Ascending aorta (tissue), 2 donors: ENCODE measurements at regions not wholly inside any gene's neighbourhood (a gene's known extent, or its start where the extent isn't known, plus 50 kb on each side); places are given as distances from the start of the nearest gene placed in this dataset.

ENCODE experiments used
- DNase-seq, 2 donors: peaks; one replicate each; pipeline ENCODE4 v3.0.0-alpha.2; 2019; ENCODE audit warnings: low spot score in 2 of 2
- H3K27ac ChIP-seq, 2 donors: fragments of 200-600 bp; sonication (generic); one replicate each; pipeline ENCODE4 v1.5.1; 2016 to 2017; ENCODE audit warnings: mild to moderate bottlenecking in 1 of 2
- H3K27me3 ChIP-seq: fragments of 200-600 bp; sonication (generic); one replicate; pipeline ENCODE4 v1.5.1; 2017
- H3K36me3 ChIP-seq, 2 donors: fragments of 200-600 bp; sonication (generic); one replicate each; pipeline ENCODE4 v1.5.1; 2016
- H3K4me1 ChIP-seq, 2 donors: fragments of 200-600 bp; sonication (generic); one replicate each; pipeline ENCODE4 v1.5.1; 2016 to 2017; ENCODE audit warnings: mild to moderate bottlenecking in 1 of 2
- H3K4me3 ChIP-seq, 2 donors: fragments of 200-600 bp; sonication (generic); one replicate each; pipeline ENCODE4 v1.5.1; 2016 to 2017; ENCODE audit warnings: mild to moderate bottlenecking in 1 of 2
- H3K9me3 ChIP-seq, 2 donors: fragments of 200-600 bp; sonication (generic); one replicate each; pipeline ENCODE4 v1.5.1; 2016
- intact Hi-C: fragments of 100-400 bp; cut with DNase I; formaldehyde crosslinking; loops from one replicate; pipeline ENCODE4 v1.15.1; 2023
- TF ChIP-seq, protein P1 (sequence below), 3 experiments: fragments of 200-600 bp in 2 of 3; fragments of 450-650 bp in 1 of 3; sonication (generic) in 2 of 3; IDR thresholded peaks; one replicate each; pipeline ENCODE4 v1.5.1; 2016 to 2019; ENCODE audit warnings: antibody characterized with exemption in 3 of 3, mild to moderate bottlenecking in 1 of 3, moderate library complexity in 1 of 3

DNA sequence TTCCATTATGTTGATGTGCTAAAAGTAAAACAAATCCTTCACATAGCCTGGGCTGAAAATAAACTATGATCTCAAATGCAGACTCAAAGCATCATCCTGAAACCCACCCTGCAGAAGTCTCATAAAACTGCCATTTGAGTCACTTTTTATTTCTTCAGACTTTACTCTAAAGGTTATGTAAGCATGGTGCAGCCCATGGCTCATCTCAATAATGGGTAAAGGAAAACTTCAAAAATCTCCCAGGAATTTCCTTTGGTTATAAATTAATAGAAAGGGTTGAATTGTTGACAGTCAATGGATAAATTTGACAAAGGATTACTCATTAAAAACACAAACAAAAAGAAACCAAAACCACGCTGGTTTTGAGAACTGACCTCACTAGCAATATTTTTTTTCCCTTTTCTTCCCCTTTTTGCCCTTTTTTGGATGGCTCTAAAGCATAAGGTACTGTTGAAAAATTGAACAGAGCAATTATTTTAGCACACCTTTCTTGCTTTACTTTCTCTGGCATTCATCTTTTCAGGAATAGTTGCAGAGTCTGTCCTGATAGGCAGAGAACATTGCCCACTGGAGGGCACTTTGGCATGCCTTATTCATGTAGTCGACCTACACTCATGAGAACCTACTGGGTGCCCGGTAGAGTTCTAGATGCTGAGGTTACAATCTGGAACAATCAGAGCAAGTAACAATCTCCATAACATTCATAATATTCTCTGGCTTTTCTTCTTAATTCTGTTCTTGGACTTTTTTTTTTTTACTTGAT, 191.4 kb downstream of the TMEM167A start:
- Histone ChIP-seq H3K27me3 (no peaks in the 10 kb centered on the region), H3K4me3 (no peak overlapping the region), H3K27ac (no peak overlapping the region), H3K36me3 (no peaks in the 10 kb centered on the region), H3K4me1 (no peaks in the 10 kb centered on the region), H3K9me3 (no peaks in the 10 kb centered on the region)
- intact Hi-C loops, result no loop called here
- TF ChIP-seq, protein P1, sequence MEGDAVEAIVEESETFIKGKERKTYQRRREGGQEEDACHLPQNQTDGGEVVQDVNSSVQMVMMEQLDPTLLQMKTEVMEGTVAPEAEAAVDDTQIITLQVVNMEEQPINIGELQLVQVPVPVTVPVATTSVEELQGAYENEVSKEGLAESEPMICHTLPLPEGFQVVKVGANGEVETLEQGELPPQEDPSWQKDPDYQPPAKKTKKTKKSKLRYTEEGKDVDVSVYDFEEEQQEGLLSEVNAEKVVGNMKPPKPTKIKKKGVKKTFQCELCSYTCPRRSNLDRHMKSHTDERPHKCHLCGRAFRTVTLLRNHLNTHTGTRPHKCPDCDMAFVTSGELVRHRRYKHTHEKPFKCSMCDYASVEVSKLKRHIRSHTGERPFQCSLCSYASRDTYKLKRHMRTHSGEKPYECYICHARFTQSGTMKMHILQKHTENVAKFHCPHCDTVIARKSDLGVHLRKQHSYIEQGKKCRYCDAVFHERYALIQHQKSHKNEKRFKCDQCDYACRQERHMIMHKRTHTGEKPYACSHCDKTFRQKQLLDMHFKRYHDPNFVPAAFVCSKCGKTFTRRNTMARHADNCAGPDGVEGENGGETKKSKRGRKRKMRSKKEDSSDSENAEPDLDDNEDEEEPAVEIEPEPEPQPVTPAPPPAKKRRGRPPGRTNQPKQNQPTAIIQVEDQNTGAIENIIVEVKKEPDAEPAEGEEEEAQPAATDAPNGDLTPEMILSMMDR (IDR thresholded peaks at IDR 0.05), result no peak
- no peak for DNase-seq

DNA sequence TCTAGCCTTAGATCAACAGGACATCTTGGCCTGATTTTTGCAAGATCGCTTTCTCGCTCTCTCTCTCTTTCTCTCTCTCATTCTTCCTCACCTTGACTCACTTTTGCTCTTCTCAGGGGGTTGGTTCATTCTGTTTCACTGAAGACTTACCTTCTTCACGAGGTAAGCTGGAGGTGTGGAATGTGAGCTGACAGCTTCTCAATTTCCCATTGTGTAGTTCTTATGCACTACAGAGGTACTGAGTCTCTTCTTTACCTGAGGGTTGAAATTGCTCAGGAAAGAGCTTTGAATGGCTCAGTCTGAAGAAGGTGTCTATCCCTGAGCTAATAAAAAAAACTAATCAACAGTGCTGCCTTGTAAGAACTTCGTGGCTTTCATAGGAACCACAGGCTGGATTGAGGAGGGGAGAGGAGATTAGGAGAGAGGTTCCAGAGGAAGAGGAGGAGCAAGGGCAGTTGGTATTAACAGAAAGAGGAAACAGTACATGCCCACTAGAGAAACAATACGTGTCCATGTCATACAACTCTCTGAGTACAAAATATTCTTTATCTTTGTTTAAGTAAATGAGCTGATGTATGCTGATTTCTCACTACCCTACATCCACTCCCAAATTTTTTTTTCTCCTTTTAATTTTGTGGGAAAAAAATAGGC, 192.2 kb downstream of the TMEM167A start:
- TF ChIP-seq, protein P1 (IDR thresholded peaks at IDR 0.05), result no peak
- peaks cover 3 to 8% of the 10 kb centered on the region in 2 donors for H3K9me3 ChIP-seq
- H3K36me3 ChIP-seq, result no peaks in the 10 kb centered on the region
- no peaks in the 10 kb centered on the region for H3K27me3 ChIP-seq
- no peak for DNase-seq
- no peak overlapping the region for H3K4me3 ChIP-seq
- no peak overlapping the region for H3K27ac ChIP-seq
- no peaks in the 10 kb centered on the region for H3K4me1 ChIP-seq
- intact Hi-C loops, result no loop called here

DNA sequence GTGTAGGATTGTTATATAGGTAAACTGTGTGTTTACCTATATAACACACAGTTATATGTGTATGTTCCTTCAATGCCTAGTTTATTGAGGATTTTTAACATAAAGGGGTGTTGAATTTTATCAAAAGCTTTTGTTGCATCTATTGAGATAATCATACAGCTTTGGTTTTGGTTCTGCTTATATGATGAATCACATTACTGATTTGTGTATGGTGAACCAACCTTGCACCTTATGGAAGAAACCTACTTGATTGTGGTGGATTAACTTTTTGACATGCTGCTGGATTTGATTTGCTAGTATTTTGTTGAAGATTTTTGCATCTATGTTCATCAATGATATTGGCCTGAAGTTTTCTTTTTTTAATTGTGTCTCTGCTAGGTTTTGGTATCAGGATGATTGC, 194.9 kb downstream of the TMEM167A start:
- TF ChIP-seq, protein P1 (IDR thresholded peaks at IDR 0.05), result no peak
- H3K9me3 ChIP-seq, result peaks cover 5 to 30% of the 10 kb centered on the region in 2 donors
- H3K4me3 ChIP-seq, result no peak overlapping the region
- H3K4me1 ChIP-seq, result no peaks in the 10 kb centered on the region
- intact Hi-C loops, result no loop called here
- no peaks in the 10 kb centered on the region for H3K36me3 ChIP-seq
- DNase-seq, result no peak
- no peaks in the 10 kb centered on the region for H3K27me3 ChIP-seq
- H3K27ac ChIP-seq, result no peak overlapping the region

DNA sequence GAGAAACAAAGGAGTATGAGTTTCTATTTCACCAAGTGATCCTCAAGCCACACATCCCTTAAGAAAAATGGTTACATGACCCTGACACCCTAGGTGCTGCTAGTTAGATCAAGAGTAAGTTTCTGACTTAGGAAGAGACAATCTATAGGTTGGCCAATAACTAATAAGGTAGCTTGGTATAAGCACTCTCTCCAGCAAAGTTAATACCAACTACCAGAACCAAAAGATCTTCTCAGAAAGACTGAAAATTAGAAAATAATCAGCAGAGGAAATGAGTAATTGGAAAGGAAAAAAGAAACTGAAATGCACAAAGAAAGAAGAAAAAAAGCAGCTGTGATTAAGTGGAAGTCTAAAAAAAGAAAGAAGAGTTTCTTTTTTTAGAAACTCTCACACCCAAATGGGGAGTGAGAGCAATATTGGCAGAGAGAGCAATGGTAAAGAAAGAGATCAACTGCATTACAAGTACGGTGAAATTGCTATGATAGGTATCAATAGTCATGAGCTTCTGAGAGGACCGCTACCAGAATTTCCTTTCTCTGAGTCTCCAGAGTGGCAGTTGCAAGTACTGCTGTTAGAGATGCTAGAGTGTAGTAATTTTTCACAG, 195.5 kb downstream of the TMEM167A start:
- Histone ChIP-seq H3K9me3 (peaks cover 5 to 30% of the 10 kb centered on the region in 2 donors), H3K4me3 (no peak overlapping the region), H3K27me3 (no peaks in the 10 kb centered on the region), H3K36me3 (no peaks in the 10 kb centered on the region), H3K4me1 (no peaks in the 10 kb centered on the region), H3K27ac (no peak overlapping the region)
- DNase-seq, result no peak
- intact Hi-C loops, result no loop called here
- TF ChIP-seq, protein P1 (IDR thresholded peaks at IDR 0.05), result no peak

DNA sequence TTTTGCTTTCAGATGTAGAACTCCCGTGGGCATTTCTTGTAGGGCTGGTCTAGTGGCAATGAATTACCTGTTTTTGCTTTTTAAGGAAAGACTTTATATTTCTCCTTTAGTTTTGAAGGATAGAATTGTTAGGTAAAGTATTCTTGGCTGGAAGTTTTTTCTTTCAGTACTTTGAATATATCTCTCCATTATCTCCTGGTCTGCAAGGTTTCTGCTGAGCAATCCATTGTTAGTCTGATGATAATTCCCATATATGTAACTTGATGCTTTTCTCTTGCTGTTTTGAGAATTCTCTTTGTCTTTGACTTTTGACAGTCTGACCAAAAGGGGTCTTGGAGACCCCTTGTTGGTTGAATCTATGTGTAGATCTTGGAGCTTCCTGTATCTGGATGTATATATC, 198.1 kb downstream of the TMEM167A start:
- no peaks in the 10 kb centered on the region for H3K36me3 ChIP-seq
- no peak for DNase-seq
- TF ChIP-seq, protein P1 (IDR thresholded peaks at IDR 0.05), result no peak
- no peak overlapping the region for H3K4me3 ChIP-seq
- no peaks in the 10 kb centered on the region for H3K4me1 ChIP-seq
- peaks cover 5 to 30% of the 10 kb centered on the region in 2 donors for H3K9me3 ChIP-seq
- intact Hi-C loops, result no loop called here
- no peaks in the 10 kb centered on the region for H3K27me3 ChIP-seq
- no peak overlapping the region for H3K27ac ChIP-seq
